GM12874 (cell line): ENCODE measurements at regions not wholly inside any gene's neighbourhood (a gene's known extent, or its start where the extent isn't known, plus 50 kb on each side); places are given as distances from the start of the nearest gene placed in this dataset.

ENCODE experiments used
- CTCF ChIP-seq: IDR thresholded peaks from 2 replicates; pipeline ENCODE4 v1.5.1; 2011; ENCODE audit warnings: low read depth, mild to moderate bottlenecking, control low read depth, low read length, moderate library complexity; ENCODE audit not compliant: insufficient read depth

GRCh38 chr12:69055280-69055679 is 122.3 kb upstream of the CPM start:
- TF ChIP-seq CTCF = no peak

GRCh38 chr12:69055706-69056105 is 122.7 kb upstream of the CPM start:
- no peak for TF ChIP-seq CTCF

GRCh38 chr12:69056743-69057515 is 124.0 kb upstream of the CPM start:
- TF ChIP-seq CTCF = no peak

GRCh38 chr12:69057742-69058141 is 124.8 kb upstream of the CPM start:
- no peak for TF ChIP-seq CTCF

- TF ChIP-seq CTCF = no peak
Measured at GRCh38 chr12:69059465-69060457, 126.8 kb upstream of the CPM start.

- TF ChIP-seq CTCF = no peak
Measured at GRCh38 chr12:69061574-69061973, 128.6 kb upstream of the CPM start.

- no peak for TF ChIP-seq CTCF
Measured at GRCh38 chr12:69062621-69063237, 129.8 kb upstream of the CPM start.
